B cell (primary cell): ENCODE measurements at regions not wholly inside any gene's neighbourhood (a gene's known extent, or its start where the extent isn't known, plus 50 kb on each side); places are given as distances from the start of the nearest gene placed in this dataset.

Experiments
- CTCF ChIP-seq: fragments of 200-600 bp; IDR thresholded peaks from one replicate; pipeline ENCODE4 v1.8.0; 2022; ENCODE audit warnings: antibody characterized with exemption, mild to moderate bottlenecking
- EZH2 ChIP-seq: IDR thresholded peaks from 2 replicates; pipeline ENCODE4 v1.6.1; 2012; ENCODE audit warnings: borderline replicate concordance, low read depth, mild to moderate bottlenecking, moderate library complexity, low read length; ENCODE audit not compliant: insufficient read depth, poor library complexity, severe bottlenecking

- no peak for TF ChIP-seq EZH2
- TF ChIP-seq CTCF: no peak
Observed at GRCh38 chr20:48474022-48474421, 353.8 kb downstream of the PREX1 start.
